ENCODE measurements at regions not wholly inside any gene's neighbourhood (a gene's known extent, or its start where the extent isn't known, plus 50 kb on each side); places are given as distances from the start of the nearest gene placed in this dataset.

- TF ChIP-seq POLR2A (IDR thresholded peaks at IDR 0.05; ENCODE audit: low read length) = no peak
- no peak for TF ChIP-seq GATA1 (IDR thresholded peaks at IDR 0.05; ENCODE audit: low read depth, low read length)
- DNase-seq = no peak
Measured at GRCh38 chr4:42824278-42824977, 68.1 kb upstream of the GRXCR1 start.

- TF ChIP-seq GATA1 (IDR thresholded peaks at IDR 0.05; ENCODE audit: low read depth, low read length) (no peak), POLR2A (IDR thresholded peaks at IDR 0.05; ENCODE audit: low read length) (no peak)
- no peak for DNase-seq
Measured at GRCh38 chr4:42821230-42821629, 71.3 kb upstream of the GRXCR1 start.

- DNase-seq = no peak
- TF ChIP-seq GATA1 (IDR thresholded peaks at IDR 0.05; ENCODE audit: low read depth, low read length) (no peak), POLR2A (IDR thresholded peaks at IDR 0.05; ENCODE audit: low read length) (no peak)
Measured at GRCh38 chr4:42819863-42820514, 72.5 kb upstream of the GRXCR1 start.

GRCh38 chr4:42817913-42818312, 74.6 kb upstream of the GRXCR1 start:
- no peak for DNase-seq
- TF ChIP-seq GATA1 (IDR thresholded peaks at IDR 0.05; ENCODE audit: low read depth, low read length) (no peak), POLR2A (IDR thresholded peaks at IDR 0.05; ENCODE audit: low read length) (no peak)

GRCh38 chr4:42816880-42817400, 75.6 kb upstream of the GRXCR1 start:
- TF ChIP-seq GATA1 (IDR thresholded peaks at IDR 0.05; ENCODE audit: low read depth, low read length) (no peak), POLR2A (IDR thresholded peaks at IDR 0.05; ENCODE audit: low read length) (no peak)

GRCh38 chr4:42816189-42816879, 76.2 kb upstream of the GRXCR1 start:
- TF ChIP-seq GATA1 (IDR thresholded peaks at IDR 0.05; ENCODE audit: low read depth, low read length) (no peak), POLR2A (IDR thresholded peaks at IDR 0.05; ENCODE audit: low read length) (no peak)
- peak; percentile 1 to 31 for DNase-seq

More at GRCh38 chr4:42816880-42817400, 75.6 kb upstream of the GRXCR1 start:
- DNase-seq = no peak

GRCh38 chr4:42809419-42810084, 83.0 kb upstream of the GRXCR1 start:
- DNase-seq = no peak

GRCh38 chr4:42806303-42806835, 86.1 kb upstream of the GRXCR1 start:
- TF ChIP-seq POLR2A (IDR thresholded peaks at IDR 0.05; ENCODE audit: low read length) = no peak
- TF ChIP-seq GATA1 (IDR thresholded peaks at IDR 0.05; ENCODE audit: low read depth, low read length) = no peak
- DNase-seq = no peak

More at GRCh38 chr4:42809419-42810084, 83.0 kb upstream of the GRXCR1 start:
- TF ChIP-seq POLR2A (IDR thresholded peaks at IDR 0.05; ENCODE audit: low read length) (no peak), GATA1 (IDR thresholded peaks at IDR 0.05; ENCODE audit: low read depth, low read length) (no peak)

- DNase-seq = no peak
Measured at GRCh38 chr4:42789041-42789567, 103.4 kb upstream of the GRXCR1 start.

GRCh38 chr4:42787079-42787463, 105.4 kb upstream of the GRXCR1 start:
- DNase-seq = no peak
- TF ChIP-seq POLR2A (IDR thresholded peaks at IDR 0.05; ENCODE audit: low read length) (no peak), GATA1 (IDR thresholded peaks at IDR 0.05; ENCODE audit: low read depth, low read length) (no peak)

More at GRCh38 chr4:42789041-42789567, 103.4 kb upstream of the GRXCR1 start:
- TF ChIP-seq GATA1 (IDR thresholded peaks at IDR 0.05; ENCODE audit: low read depth, low read length) = no peak
- TF ChIP-seq POLR2A (IDR thresholded peaks at IDR 0.05; ENCODE audit: low read length) = no peak

GRCh38 chr4:42786350-42787078, 106.0 kb upstream of the GRXCR1 start:
- no peak for DNase-seq
- TF ChIP-seq GATA1 (IDR thresholded peaks at IDR 0.05; ENCODE audit: low read depth, low read length) (no peak), POLR2A (IDR thresholded peaks at IDR 0.05; ENCODE audit: low read length) (no peak)

- no peak for DNase-seq
- TF ChIP-seq GATA1 (IDR thresholded peaks at IDR 0.05; ENCODE audit: low read depth, low read length) = no peak
- no peak for TF ChIP-seq POLR2A (IDR thresholded peaks at IDR 0.05; ENCODE audit: low read length)
Measured at GRCh38 chr4:42785817-42786216, 106.7 kb upstream of the GRXCR1 start.

GRCh38 chr4:42781315-42781714, 111.2 kb upstream of the GRXCR1 start:
- DNase-seq = no peak
- TF ChIP-seq POLR2A (IDR thresholded peaks at IDR 0.05; ENCODE audit: low read length) (no peak), GATA1 (IDR thresholded peaks at IDR 0.05; ENCODE audit: low read depth, low read length) (no peak)
